ENCODE measurements at regions not wholly inside any gene's neighbourhood (a gene's known extent, or its start where the extent isn't known, plus 50 kb on each side); places are given as distances from the start of the nearest gene placed in this dataset.

- CTCF ChIA-PET = no interaction called here
- BruUV-seq (replicated peaks) = no TSS peak
- peaks cover 21 to 55% of the 10 kb centered on the region in 2 experiments for H3K4me1 ChIP-seq (ENCODE audit: control insufficient read depth in 1 of 2, insufficient read depth in 2 of 2, low read length in 2 of 2)
Measured at GRCh38 chr6:113363866-113364265, 493.3 kb upstream of the MARCKS start.

GRCh38 chr6:113364766-113365165 is 492.4 kb upstream of the MARCKS start:
- no peaks in the 10 kb centered on the region for H4K20me1 ChIP-seq (ENCODE audit: insufficient read depth)
- H3K36me3 ChIP-seq (ENCODE audit: control insufficient read depth in 1 of 2, insufficient read depth in 2 of 2, low read length in 2 of 2) = no peaks in the 10 kb centered on the region
- peak overlapping the region; percentile 45 for H2AFZ ChIP-seq (ENCODE audit: low read depth, low read length, poor library complexity, severe bottlenecking)
- RAD21 ChIA-PET (ENCODE audit: low non-redundant PET in 1 of 2, low total read pairs in 2 of 2, uncharacterized antibody in 2 of 2, unreplicated experiment in 2 of 2) = no interaction called here
- no peak overlapping the region for H3K9ac ChIP-seq (ENCODE audit: low read length)
- H3K4me2 ChIP-seq (ENCODE audit: low read length) = no peak overlapping the region
- no peaks in the 10 kb centered on the region for H3K27me3 ChIP-seq (ENCODE audit: insufficient read depth, low read length)
- no peaks in the 10 kb centered on the region for H3K79me2 ChIP-seq (ENCODE audit: insufficient read depth, low read length)
- POLR2A ChIA-PET = no interaction called here
- intact Hi-C loops (cut with micrococcal nuclease) = no loop called here
- BruUV-seq (replicated peaks) = no TSS peak
- no peaks in the 10 kb centered on the region for H3K9me3 ChIP-seq (ENCODE audit: control insufficient read depth in 1 of 2, insufficient read depth in 1 of 2, low read depth in 1 of 2, low read length in 2 of 2)
- ATAC-seq (no peak), DNase-seq (ENCODE audit: low read depth, low spot score) (no peak)
- peaks cover 18 to 46% of the 10 kb centered on the region in 2 experiments for H3K4me1 ChIP-seq (ENCODE audit: control insufficient read depth in 1 of 2, insufficient read depth in 2 of 2, low read length in 2 of 2)
- H3K27ac ChIP-seq (ENCODE audit: low read depth, low read length) = no peak overlapping the region
- H3K9me2 ChIP-seq (ENCODE audit: insufficient read depth) = no peaks in the 10 kb centered on the region
- CTCF ChIA-PET = interaction anchor here (0.8 to 1.4 kb wide), 2 partner anchors 58 to 567 kb away, joined by 3 to 5 read pairs; no protein-coding TSS in a partner anchor
- H3K4me3 ChIP-seq (replicated peaks in 1 of 2; ENCODE audit: low read depth in 1 of 2, low read length in 2 of 2) = no peak overlapping the region
- TF ChIP-seq ZFX (IDR thresholded peaks at IDR 0.05) (no peak), EGR1 (IDR thresholded peaks at IDR 0.05; ENCODE audit: low read depth) (no peak), SIN3A (IDR thresholded peaks at IDR 0.05; ENCODE audit: low read depth) (no peak), ZBTB33 (IDR thresholded peaks at IDR 0.05; ENCODE audit: extremely low read depth, insufficient replicate concordance, low read length) (no peak), ELF1 (IDR thresholded peaks at IDR 0.05; ENCODE audit: borderline replicate concordance, low read depth) (no peak), SRF (IDR thresholded peaks at IDR 0.05; ENCODE audit: low read depth) (no peak), POLR2A (IDR thresholded peaks at IDR 0.05; ENCODE audit: borderline replicate concordance, extremely low read depth, insufficient read depth, insufficient read length) (no peak), POLR2AphosphoS5 (IDR thresholded peaks at IDR 0.05; ENCODE audit: low read depth, low read length) (no peak), ATF3 (IDR thresholded peaks at IDR 0.05) (no peak), JUND (IDR thresholded peaks at IDR 0.05) (no peak), MAX (IDR thresholded peaks at IDR 0.05) (no peak), REST (IDR thresholded peaks at IDR 0.05; ENCODE audit: low read depth) (no peak), EZH2 (IDR thresholded peaks at IDR 0.05) (no peak), EZH2phosphoT487 (IDR thresholded peaks at IDR 0.05; ENCODE audit: borderline replicate concordance) (no peak), CBX3 (IDR thresholded peaks at IDR 0.05; ENCODE audit: low read depth) (no peak)

More at GRCh38 chr6:113363866-113364265, 493.3 kb upstream of the MARCKS start:
- POLR2A ChIA-PET = no interaction called here
- no peak for TF ChIP-seq JUND (IDR thresholded peaks at IDR 0.05)
- TF ChIP-seq CEBPB (IDR thresholded peaks at IDR 0.05; ENCODE audit: low read depth) = no peak
- ATAC-seq (no peak), DNase-seq (ENCODE audit: low read depth, low spot score) (no peak)
- RAD21 ChIA-PET (ENCODE audit: low non-redundant PET in 1 of 2, low total read pairs in 2 of 2, uncharacterized antibody in 2 of 2, unreplicated experiment in 2 of 2) = no interaction called here
- no peaks in the 10 kb centered on the region for H3K9me3 ChIP-seq (ENCODE audit: control insufficient read depth in 1 of 2, insufficient read depth in 1 of 2, low read depth in 1 of 2, low read length in 2 of 2)
- H3K27ac ChIP-seq (ENCODE audit: low read depth, low read length) = no peak overlapping the region
- H2AFZ ChIP-seq (ENCODE audit: low read depth, low read length, poor library complexity, severe bottlenecking) = peak overlapping the region; percentile 41
- H3K36me3 ChIP-seq (ENCODE audit: control insufficient read depth in 1 of 2, insufficient read depth in 2 of 2, low read length in 2 of 2) = no peaks in the 10 kb centered on the region
- H3K9me2 ChIP-seq (ENCODE audit: insufficient read depth) = no peaks in the 10 kb centered on the region
- intact Hi-C loops (cut with micrococcal nuclease) = no loop called here
- no peak overlapping the region for H3K4me3 ChIP-seq (replicated peaks in 1 of 2; ENCODE audit: low read depth in 1 of 2, low read length in 2 of 2)
- H3K9ac ChIP-seq (ENCODE audit: low read length) = no peak overlapping the region
- H3K27me3 ChIP-seq (ENCODE audit: insufficient read depth, low read length) = no peaks in the 10 kb centered on the region
- H4K20me1 ChIP-seq (ENCODE audit: insufficient read depth) = no peaks in the 10 kb centered on the region
- no peak overlapping the region for H3K4me2 ChIP-seq (ENCODE audit: low read length)
- no peaks in the 10 kb centered on the region for H3K79me2 ChIP-seq (ENCODE audit: insufficient read depth, low read length)
